GM19397 (cell line): ENCODE measurements at regions not wholly inside any gene's neighbourhood (a gene's known extent, or its start where the extent isn't known, plus 50 kb on each side); places are given as distances from the start of the nearest gene placed in this dataset.
"Not testable (repeated sequence)": the region's sequence is repeated elsewhere in the genome, so short reads cannot be mapped to it uniquely, and the experiment has no call there.

ENCODE experiments used
- ATAC-seq: cut with Tn5 transposase; IDR thresholded peaks from one replicate; pipeline ENCODE4 v1.9.1; 2021; ENCODE audit warnings: mild to moderate bottlenecking, moderate library complexity; ENCODE audit not compliant: unreplicated experiment

- no peak for ATAC-seq
Observed at GRCh38 chr6:19369785-19370184, 467.4 kb upstream of the ID4 start.

- no peak for ATAC-seq
Observed at GRCh38 chr6:19370831-19371230, 466.3 kb upstream of the ID4 start.

GRCh38 chr6:19375613-19376012 is 461.6 kb upstream of the ID4 start:
- ATAC-seq = no peak

GRCh38 chr6:19377722-19378121 is 459.4 kb upstream of the ID4 start:
- no peak for ATAC-seq

- no peak for ATAC-seq
Observed at GRCh38 chr6:19380293-19380692, 456.9 kb upstream of the ID4 start.

- no peak for ATAC-seq
Observed at GRCh38 chr6:19382676-19383075, 454.5 kb upstream of the ID4 start.

GRCh38 chr6:19391926-19392325 is 445.2 kb upstream of the ID4 start:
- ATAC-seq = no peak

- ATAC-seq = no peak
Observed at GRCh38 chr6:19394051-19394450, 443.1 kb upstream of the ID4 start.

- ATAC-seq = no peak
Observed at GRCh38 chr6:19394687-19395086, 442.5 kb upstream of the ID4 start.

GRCh38 chr6:19395316-19395715 is 441.9 kb upstream of the ID4 start:
- no peak for ATAC-seq

GRCh38 chr6:19399406-19399805 is 437.8 kb upstream of the ID4 start:
- no peak for ATAC-seq

- ATAC-seq = not testable (repeated sequence)
Observed at GRCh38 chr6:19404884-19405283, 432.3 kb upstream of the ID4 start.

- no peak for ATAC-seq
Observed at GRCh38 chr6:19408331-19408730, 428.8 kb upstream of the ID4 start.

- no peak for ATAC-seq
Observed at GRCh38 chr6:19410481-19410880, 426.7 kb upstream of the ID4 start.

GRCh38 chr6:19413323-19413722 is 423.8 kb upstream of the ID4 start:
- no peak for ATAC-seq

GRCh38 chr6:19415605-19416326 is 421.4 kb upstream of the ID4 start:
- ATAC-seq = no peak

- ATAC-seq = no peak
Observed at GRCh38 chr6:19416811-19417210, 420.4 kb upstream of the ID4 start.

- ATAC-seq = no peak
Observed at GRCh38 chr6:19417713-19418112, 419.5 kb upstream of the ID4 start.

GRCh38 chr6:19424853-19425252 is 412.3 kb upstream of the ID4 start:
- ATAC-seq = no peak

GRCh38 chr6:19427548-19427947 is 409.6 kb upstream of the ID4 start:
- ATAC-seq = no peak

GRCh38 chr6:19432966-19433498 is 404.1 kb upstream of the ID4 start:
- no peak for ATAC-seq

- ATAC-seq = no peak
Observed at GRCh38 chr6:19434065-19434464, 403.1 kb upstream of the ID4 start.

- no peak for ATAC-seq
Observed at GRCh38 chr6:19435755-19436154, 401.4 kb upstream of the ID4 start.
